Pancreas (tissue), 10 donors: ENCODE measurements at regions not wholly inside any gene's neighbourhood (a gene's known extent, or its start where the extent isn't known, plus 50 kb on each side); places are given as distances from the start of the nearest gene placed in this dataset.

ENCODE experiments used
- ATAC-seq, 4 donors: fragments of 200-7000 bp; cut with Tn5 transposase; one replicate each; pipeline versions ENCODE4 v1.8.0 to v1.9.1; 2020; ENCODE audit warnings: mild to moderate bottlenecking in 4 of 4, moderate library complexity in 4 of 4
- DNase-seq, 6 donors: peaks; one replicate each; pipeline ENCODE4 v3.0.0-alpha.2; 2020
- FAIRE-seq: peaks from 2 replicates; lab custom pipeline; 2012; peaks lifted over from hg19 to GRCh38; lab: Jason Lieb, UNC
- H3K27ac ChIP-seq, 4 donors: fragments of 200-600 bp; sonication (generic); 1 replicate in 3 of 4; 2 replicates in 1 of 4; pipeline versions ENCODE4 v1.5.0 to v1.8.0; 2020
- H3K27me3 ChIP-seq, 4 donors: fragments of 200-600 bp; one replicate each; pipeline ENCODE4 v1.8.0; 2021
- H3K36me3 ChIP-seq, 3 donors: fragments of 200-600 bp; sonication (generic) in 1 of 3; one replicate each; pipeline versions ENCODE4 v1.5.0 to v1.8.0; 2020 to 2021
- H3K4me1 ChIP-seq, 3 donors: fragments of 200-600 bp; one replicate each; pipeline ENCODE4 v1.8.0; 2021
- H3K4me3 ChIP-seq, 4 donors: fragments of 200-600 bp; sonication (generic) in 2 of 4; one replicate each; pipeline versions ENCODE4 v1.5.0 to v1.8.0; 2020 to 2021
- H3K9me3 ChIP-seq, 4 donors: fragments of 200-600 bp; one replicate each; pipeline ENCODE4 v1.8.0; 2021
- CTCF ChIP-seq, 4 donors: fragments of 200-600 bp; sonication (generic) in 3 of 4; IDR thresholded peaks; one replicate each; pipeline versions ENCODE4 v1.5.0 to v1.8.0; 2021; ENCODE audit warnings: antibody characterized with exemption in 4 of 4
- WGBS, 2 donors: extraction: QIAGEN DNeasy Blood & Tissue Kit; methylation state at CpG; one replicate each; pipeline ENCODE4 v1.1.7; 2013; 5-methylcytosine and 5-hydroxymethylcytosine counted together
- intact Hi-C, 3 donors: fragments of 100-400 bp; cut with DNase I; formaldehyde crosslinking; loops; one replicate each; pipeline versions ENCODE4 v1.11.1 to v1.14.2; 2022
- donor health status: healthy with polysubstance abuse.
- donor health status: DM: no; HTN: no; CAD: no; lungs with moderate emphysema.
- donor health status: DM: no; HTN: no; CAD: no.
- donor health status: control.
- donor health status: control.
- donor health status: Bipolar disorder and iron deficiency.
- donor health status: DM: yes; HTN: yes; CAD: no.
- donor health status: DM: no; HTN: no; CAD: no.
- donor health status: DM: no; HTN: no; CAD: no.
- donor health status: DM: yes; HTN: yes; CAD: no.

- Histone ChIP-seq H3K36me3 (no peaks in the 10 kb centered on the region), H3K4me1 (no peaks in the 10 kb centered on the region), H3K9me3 (no peaks in the 10 kb centered on the region), H3K4me3 (no peak overlapping the region), H3K27me3 (no peaks in the 10 kb centered on the region), H3K27ac (no peak overlapping the region)
- intact Hi-C loops: no loop called here
- FAIRE-seq (no peak), ATAC-seq (no peak), DNase-seq (no peak)
- WGBS, 2 donors: 33 to 43% methylated on average over 16 of the region's 16 CpGs
- no peak for TF ChIP-seq CTCF (IDR thresholded peaks at IDR 0.05)
Measured at GRCh38 chr13:111658145-111659100, 338.0 kb downstream of the TEX29 start.

- intact Hi-C loops: no loop called here
- no peak for DNase-seq
- H3K36me3 ChIP-seq: no peaks in the 10 kb centered on the region
- no peaks in the 10 kb centered on the region for H3K4me1 ChIP-seq
- no peak overlapping the region for H3K27ac ChIP-seq
- H3K9me3 ChIP-seq: no peaks in the 10 kb centered on the region
- no peaks in the 10 kb centered on the region for H3K27me3 ChIP-seq
- TF ChIP-seq CTCF (IDR thresholded peaks at IDR 0.05): no peak
- FAIRE-seq: no peak
- ATAC-seq: no peak
- H3K4me3 ChIP-seq: no peak overlapping the region
- WGBS, 2 donors: 60 to 69% methylated on average over 9 of the region's 9 CpGs
Measured at GRCh38 chr13:111659219-111659775, 338.9 kb downstream of the TEX29 start.

GRCh38 chr13:111659842-111660241 lies 339.4 kb downstream of the TEX29 start:
- WGBS, 2 donors: 63 to 81% methylated on average over 7 of the region's 7 CpGs
- H3K9me3 ChIP-seq: no peaks in the 10 kb centered on the region
- no peaks in the 10 kb centered on the region for H3K27me3 ChIP-seq
- H3K36me3 ChIP-seq: no peaks in the 10 kb centered on the region
- H3K4me3 ChIP-seq: no peak overlapping the region
- H3K27ac ChIP-seq: no peak overlapping the region
- ATAC-seq: no peak
- no peak for DNase-seq
- no peaks in the 10 kb centered on the region for H3K4me1 ChIP-seq
- TF ChIP-seq CTCF (IDR thresholded peaks at IDR 0.05): no peak
- intact Hi-C loops: no loop called here
- FAIRE-seq: no peak

- Histone ChIP-seq H3K9me3 (no peaks in the 10 kb centered on the region), H3K36me3 (no peaks in the 10 kb centered on the region), H3K4me1 (no peaks in the 10 kb centered on the region), H3K27me3 (no peaks in the 10 kb centered on the region), H3K27ac (no peak overlapping the region), H3K4me3 (no peak overlapping the region)
- FAIRE-seq: no peak
- no peak for DNase-seq
- 70 to 80% methylated on average over 13 of the region's 13 CpGs for WGBS, 2 donors
- intact Hi-C loops: no loop called here
- ATAC-seq: no peak
- no peak for TF ChIP-seq CTCF (IDR thresholded peaks at IDR 0.05)
Measured at GRCh38 chr13:111661052-111661451, 340.6 kb downstream of the TEX29 start.

- intact Hi-C loops: no loop called here
- no peak for TF ChIP-seq CTCF (IDR thresholded peaks at IDR 0.05)
- H3K27me3 ChIP-seq: no peaks in the 10 kb centered on the region
- H3K4me1 ChIP-seq: no peaks in the 10 kb centered on the region
- H3K9me3 ChIP-seq: no peaks in the 10 kb centered on the region
- FAIRE-seq: no peak
- H3K27ac ChIP-seq: no peak overlapping the region
- H3K36me3 ChIP-seq: no peaks in the 10 kb centered on the region
- no peak for DNase-seq
- no peak for ATAC-seq
- H3K4me3 ChIP-seq: no peak overlapping the region
- WGBS, 2 donors: 75 to 90% methylated on average over 9 of the region's 9 CpGs
Measured at GRCh38 chr13:111661776-111662175, 341.3 kb downstream of the TEX29 start.
